Activated CD4-positive, alpha-beta T cell treated with anti-CD3 and anti-CD28 coated beads, Interleukin-2, amount 50 U/mL, for 4 hours (primary cell): ENCODE measurements at regions not wholly inside any gene's neighbourhood (a gene's known extent, or its start where the extent isn't known, plus 50 kb on each side); places are given as distances from the start of the nearest gene placed in this dataset.
"Not testable (repeated sequence)": the region's sequence is repeated elsewhere in the genome, so short reads cannot be mapped to it uniquely, and the experiment has no call there.

Experiments used
- DNase-seq, 2 experiments: peaks; one replicate each; pipeline ENCODE4 v3.0.0-alpha.2; 2020

GRCh38 chr14:53855574-53855973 is 101.1 kb downstream of the BMP4 start:
- DNase-seq: no peak

- DNase-seq: no peak
These were observed 101.5 kb downstream of the BMP4 start for GRCh38 chr14:53855127-53855526.

DNA sequence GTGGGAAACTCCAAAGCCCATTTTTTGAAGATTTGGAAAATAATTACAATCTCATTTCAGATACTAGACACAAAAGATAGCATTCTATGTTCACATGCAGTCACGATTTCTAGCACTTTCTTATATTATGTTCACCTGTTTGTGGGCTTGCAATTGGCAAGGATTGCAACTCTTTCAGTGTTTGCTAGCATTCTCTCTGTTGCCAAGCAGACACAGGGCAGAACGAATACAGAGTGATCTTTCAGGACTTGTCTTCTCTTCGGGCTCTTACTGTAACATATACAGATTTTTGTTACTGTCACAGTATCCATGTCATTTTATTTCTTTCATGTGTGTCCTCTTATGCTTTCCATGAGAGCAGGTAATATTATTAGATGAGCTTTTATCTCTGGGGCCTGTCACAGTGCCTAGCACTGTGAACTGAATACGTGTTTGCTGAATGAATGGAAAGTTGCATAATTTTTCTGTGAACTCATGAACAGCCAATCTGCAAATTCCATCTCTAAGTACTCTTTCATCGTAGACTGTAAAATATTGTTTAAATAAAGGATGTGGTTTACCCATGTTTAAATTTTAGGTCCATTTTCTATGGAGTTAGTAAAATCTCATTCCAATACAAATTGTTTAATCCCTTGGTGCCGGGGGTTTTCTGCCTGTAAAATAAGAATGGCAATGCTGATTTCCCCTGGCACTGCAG is 105.1 kb downstream of the BMP4 start:
- DNase-seq: no peak

GRCh38 chr14:53850714-53851296 is 105.8 kb downstream of the BMP4 start:
- DNase-seq: no peak

GRCh38 chr14:53849549-53849948 is 107.1 kb downstream of the BMP4 start:
- DNase-seq: no peak

DNA sequence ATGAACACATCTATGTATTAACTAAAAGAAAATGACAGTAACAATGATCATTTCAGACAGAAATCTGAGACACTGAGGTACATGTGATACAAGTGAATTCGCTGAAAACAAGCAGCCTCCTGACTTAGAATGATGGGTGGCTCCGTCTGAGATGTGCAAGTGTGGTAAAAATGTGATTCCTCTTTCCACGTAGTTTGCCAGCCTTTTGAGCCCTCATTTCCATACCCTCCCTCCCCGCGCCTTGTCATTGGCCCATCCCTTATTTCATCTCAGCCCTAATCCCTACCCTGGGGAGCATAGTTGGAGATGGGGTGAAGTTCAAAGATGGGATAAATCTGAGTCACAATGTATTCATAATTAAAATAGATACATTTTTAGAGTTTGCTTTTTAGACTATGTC is 107.8 kb downstream of the BMP4 start:
- DNase-seq: no peak

- no peak for DNase-seq
These were observed 108.7 kb downstream of the BMP4 start for GRCh38 chr14:53847881-53848280.

DNA sequence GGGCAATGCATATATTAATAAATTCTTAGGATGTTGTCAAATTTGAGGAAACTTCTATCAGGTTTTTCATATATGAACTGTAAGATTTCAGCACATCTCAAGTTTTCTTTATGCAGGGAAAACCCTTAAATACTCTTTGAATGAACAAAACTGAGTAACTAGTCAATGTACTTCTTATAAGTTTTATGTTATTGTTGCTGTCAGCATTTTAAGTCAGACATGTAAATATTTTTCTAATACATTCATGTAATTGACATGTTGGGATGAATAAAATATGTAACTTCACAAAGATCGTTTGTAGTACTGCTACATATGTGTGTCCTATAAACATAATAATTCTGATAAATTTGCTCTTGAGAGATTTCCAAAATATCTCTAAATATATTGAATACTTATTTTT is 109.6 kb downstream of the BMP4 start:
- DNase-seq: no peak

- DNase-seq: no peak
These were observed 110.6 kb downstream of the BMP4 start for GRCh38 chr14:53845813-53846693.

DNA sequence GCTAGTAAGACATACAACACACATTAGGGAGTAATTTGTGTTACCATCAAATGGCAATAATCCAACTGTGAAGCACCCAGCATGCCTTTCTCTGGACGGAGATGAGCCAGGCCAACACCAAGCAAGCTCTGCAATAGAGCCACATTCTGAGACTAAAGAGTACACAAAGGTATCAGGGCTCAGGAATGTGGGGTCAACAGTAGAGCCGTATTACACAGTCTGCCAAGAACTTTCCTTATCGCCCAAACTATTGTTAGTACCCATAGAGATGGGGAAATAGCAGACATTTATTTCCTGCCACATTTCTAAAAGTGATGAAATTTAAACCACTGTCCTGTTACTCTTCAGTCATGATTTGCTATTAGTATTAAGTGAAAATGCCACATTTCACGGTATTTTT is 113.7 kb downstream of the BMP4 start:
- DNase-seq: no peak

GRCh38 chr14:53841109-53842099 is 115.2 kb downstream of the BMP4 start:
- DNase-seq: no peak

- no peak for DNase-seq
These were observed 116.2 kb downstream of the BMP4 start for GRCh38 chr14:53840444-53840843.

- no peak for DNase-seq
These were observed 118.3 kb downstream of the BMP4 start for GRCh38 chr14:53838374-53838773.

- DNase-seq: not testable (repeated sequence)
These were observed 119.0 kb downstream of the BMP4 start for GRCh38 chr14:53837656-53838055.

- DNase-seq: no peak
These were observed 120.1 kb downstream of the BMP4 start for GRCh38 chr14:53836551-53836950.

- no peak for DNase-seq
These were observed 127.8 kb downstream of the BMP4 start for GRCh38 chr14:53828820-53829219.

DNA sequence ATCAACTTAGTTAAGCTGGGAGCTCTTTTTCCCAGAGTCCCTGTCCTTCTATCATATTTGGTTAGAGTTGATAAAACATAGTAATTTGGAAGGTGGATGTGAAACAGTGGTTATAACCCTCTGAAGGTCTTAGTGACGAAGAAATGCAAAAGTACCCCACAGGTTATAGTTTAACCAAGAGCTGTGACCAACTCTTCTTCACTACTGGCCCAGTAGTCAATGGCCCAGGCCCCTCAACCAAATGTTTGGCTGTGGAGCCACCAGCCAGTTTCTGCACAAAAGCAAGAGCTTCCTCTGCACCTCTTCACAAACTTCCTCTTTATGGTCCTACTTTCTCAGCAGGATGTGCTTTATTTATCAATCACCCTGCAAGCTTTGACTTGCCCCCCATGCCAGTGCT is 132.6 kb downstream of the BMP4 start:
- DNase-seq: no peak

- DNase-seq: no peak
These were observed 142.2 kb downstream of the BMP4 start for GRCh38 chr14:53814392-53814791.

DNA sequence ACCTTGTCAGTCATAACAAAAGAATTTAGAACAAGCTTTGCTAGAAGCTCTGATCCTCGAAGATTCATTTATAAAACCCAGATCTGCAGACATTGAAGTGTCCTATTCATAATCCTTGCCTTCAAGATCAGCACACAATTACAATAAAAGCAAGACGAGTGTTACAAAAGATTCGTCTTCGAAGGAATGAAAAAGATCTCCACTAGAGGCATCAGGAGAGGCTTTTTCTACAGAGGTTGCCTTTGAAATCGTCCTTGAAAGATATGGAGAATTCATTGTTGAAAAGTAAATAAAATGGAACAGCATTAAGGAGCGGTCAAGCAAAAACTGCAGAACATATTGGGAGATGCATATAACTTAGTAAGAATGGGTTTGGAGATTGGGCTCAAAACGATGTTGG is 146.4 kb downstream of the BMP4 start:
- no peak for DNase-seq

DNA sequence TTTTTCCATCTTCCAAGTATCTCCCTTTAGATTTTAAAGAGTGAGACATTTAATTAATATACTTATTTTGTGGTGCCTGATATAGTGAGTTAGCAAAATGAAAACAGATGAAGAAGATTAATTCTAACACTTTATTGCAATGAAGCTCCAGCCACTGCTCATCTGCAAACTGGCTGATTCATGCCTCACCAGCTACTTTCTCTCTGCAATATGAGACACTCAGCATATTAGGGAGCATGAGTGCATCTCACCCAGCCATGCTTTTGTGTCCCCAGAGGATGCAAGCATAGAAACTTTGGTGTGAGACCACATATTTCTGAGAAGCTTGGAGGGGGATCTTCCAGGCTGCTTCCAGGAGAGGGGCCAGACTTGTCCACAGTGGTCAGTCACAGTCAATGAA is 148.6 kb downstream of the BMP4 start:
- no peak for DNase-seq

- DNase-seq: no peak
These were observed 149.1 kb downstream of the BMP4 start for GRCh38 chr14:53807542-53807941.

DNA sequence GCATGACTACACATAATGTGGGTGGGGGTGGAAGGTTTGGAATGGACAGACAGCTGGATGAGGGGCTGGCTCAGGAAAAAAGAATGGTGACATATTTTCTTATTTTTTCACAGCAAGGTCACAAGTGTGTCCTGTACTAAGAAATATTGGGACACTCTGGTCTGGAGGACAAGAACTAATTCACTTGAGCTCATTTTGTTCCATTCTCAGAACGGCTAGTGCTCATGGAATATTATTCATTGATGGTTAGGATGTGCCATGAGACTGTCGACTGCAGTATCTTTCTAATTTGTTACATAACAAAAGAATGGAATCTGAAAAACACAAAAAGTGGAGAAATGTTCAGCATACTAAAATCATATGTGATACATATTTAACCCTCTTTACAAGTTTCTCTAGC is 149.5 kb downstream of the BMP4 start:
- no peak for DNase-seq

- no peak for DNase-seq
These were observed 159.9 kb downstream of the BMP4 start for GRCh38 chr14:53796734-53797133.
